ENCODE measurements at regions not wholly inside any gene's neighbourhood (a gene's known extent, or its start where the extent isn't known, plus 50 kb on each side); places are given as distances from the start of the nearest gene placed in this dataset.

DNA sequence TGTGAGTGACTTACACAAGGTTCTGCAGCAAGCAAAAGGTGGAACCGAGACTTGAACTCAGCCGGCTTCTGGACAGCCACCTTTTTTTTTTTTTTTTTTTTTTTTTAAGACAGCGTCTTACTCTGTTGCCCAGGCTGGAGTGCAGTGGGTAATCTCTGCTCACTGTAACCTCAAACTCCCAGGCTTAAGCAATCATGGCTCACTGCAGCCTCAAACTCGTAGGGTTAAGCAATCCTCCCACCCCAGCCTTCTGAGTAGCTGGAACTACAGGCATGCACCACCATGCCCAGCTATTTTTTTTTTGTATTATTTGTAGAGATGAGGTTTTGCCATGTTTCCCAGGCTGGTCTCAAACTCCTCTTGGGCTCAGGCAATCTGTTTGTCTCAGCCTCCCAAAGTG, 55.2 kb upstream of the GOT2 start:
- Histone ChIP-seq H3K27me3 (ENCODE audit: insufficient read depth) (no peaks in the 10 kb centered on the region), H2AFZ (ENCODE audit: low read depth) (no peak overlapping the region), H4K20me1 (ENCODE audit: insufficient read depth) (no peaks in the 10 kb centered on the region), H3F3A (replicated peaks; ENCODE audit: insufficient read depth) (no peaks in the 10 kb centered on the region), H3K36me3 (replicated peaks in 1 of 2; ENCODE audit: control insufficient read depth in 1 of 2, insufficient read depth in 2 of 2, low read length in 1 of 2) (no peaks in the 10 kb centered on the region), H3K4me1 (ENCODE audit: control insufficient read depth in 1 of 2, insufficient read depth in 2 of 2, low read depth in 1 of 2, low read length in 1 of 2) (no peaks in the 10 kb centered on the region), H3K9me3 (no peaks in the 10 kb centered on the region), H3K4me3 (ENCODE audit: low read depth in 2 of 2, low read length in 1 of 2) (no peak overlapping the region), H3K9me2 (no peaks in the 10 kb centered on the region), H3K79me2 (ENCODE audit: insufficient read depth) (no peaks in the 10 kb centered on the region), H3K4me2 (no peak overlapping the region), H3K9ac (no peak overlapping the region), H3K27ac (ENCODE audit: low read depth in 2 of 2, low read length in 1 of 2) (no peak overlapping the region)
- DNase-seq, result no peak
- ChIA-PET POLR2A (no interaction called here), CTCF (interaction anchor here (1.9 kb wide), 1 partner anchor 25 kb away, joined by 5 read pairs; no protein-coding TSS in a partner anchor)
- TF ChIP-seq, protein P1, sequence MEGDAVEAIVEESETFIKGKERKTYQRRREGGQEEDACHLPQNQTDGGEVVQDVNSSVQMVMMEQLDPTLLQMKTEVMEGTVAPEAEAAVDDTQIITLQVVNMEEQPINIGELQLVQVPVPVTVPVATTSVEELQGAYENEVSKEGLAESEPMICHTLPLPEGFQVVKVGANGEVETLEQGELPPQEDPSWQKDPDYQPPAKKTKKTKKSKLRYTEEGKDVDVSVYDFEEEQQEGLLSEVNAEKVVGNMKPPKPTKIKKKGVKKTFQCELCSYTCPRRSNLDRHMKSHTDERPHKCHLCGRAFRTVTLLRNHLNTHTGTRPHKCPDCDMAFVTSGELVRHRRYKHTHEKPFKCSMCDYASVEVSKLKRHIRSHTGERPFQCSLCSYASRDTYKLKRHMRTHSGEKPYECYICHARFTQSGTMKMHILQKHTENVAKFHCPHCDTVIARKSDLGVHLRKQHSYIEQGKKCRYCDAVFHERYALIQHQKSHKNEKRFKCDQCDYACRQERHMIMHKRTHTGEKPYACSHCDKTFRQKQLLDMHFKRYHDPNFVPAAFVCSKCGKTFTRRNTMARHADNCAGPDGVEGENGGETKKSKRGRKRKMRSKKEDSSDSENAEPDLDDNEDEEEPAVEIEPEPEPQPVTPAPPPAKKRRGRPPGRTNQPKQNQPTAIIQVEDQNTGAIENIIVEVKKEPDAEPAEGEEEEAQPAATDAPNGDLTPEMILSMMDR (IDR thresholded peaks at IDR 0.05), result no peak
- TF ChIP-seq JUND (IDR thresholded peaks at IDR 0.05), result no peak
- TF ChIP-seq YY1 (IDR thresholded peaks at IDR 0.05; ENCODE audit: low read depth), result no peak
- no peak for TF ChIP-seq NFIC (IDR thresholded peaks at IDR 0.05; ENCODE audit: borderline replicate concordance)
- no peak for TF ChIP-seq RFX5 (IDR thresholded peaks at IDR 0.05; ENCODE audit: low read length)
- TF ChIP-seq, protein P2, sequence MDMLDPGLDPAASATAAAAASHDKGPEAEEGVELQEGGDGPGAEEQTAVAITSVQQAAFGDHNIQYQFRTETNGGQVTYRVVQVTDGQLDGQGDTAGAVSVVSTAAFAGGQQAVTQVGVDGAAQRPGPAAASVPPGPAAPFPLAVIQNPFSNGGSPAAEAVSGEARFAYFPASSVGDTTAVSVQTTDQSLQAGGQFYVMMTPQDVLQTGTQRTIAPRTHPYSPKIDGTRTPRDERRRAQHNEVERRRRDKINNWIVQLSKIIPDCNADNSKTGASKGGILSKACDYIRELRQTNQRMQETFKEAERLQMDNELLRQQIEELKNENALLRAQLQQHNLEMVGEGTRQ (IDR thresholded peaks at IDR 0.05; ENCODE audit: borderline replicate concordance, low read depth, low read length), result no peak
- no peak for TF ChIP-seq FOSL2 (IDR thresholded peaks at IDR 0.05; ENCODE audit: borderline replicate concordance, low read depth)
- TF ChIP-seq CHD2 (IDR thresholded peaks at IDR 0.05; ENCODE audit: low read length, partially characterized antibody), result no peak
- TF ChIP-seq EZH2phosphoT487 (IDR thresholded peaks at IDR 0.05; ENCODE audit: borderline replicate concordance, low read depth), result no peak
- 34% methylated on average over 4 of the region's 4 CpGs for WGBS (ENCODE audit: low lambda C conversion rate)

Small RNA genes in the stretch of these regions (small RNA-seq; reads per million reads assigned to genes)
- gene AC018554.2 (0 reads per million in 7 experiments), gene AC092121.1 (0 to 3.1 (median 0) reads per million in 7 experiments), gene RF00017 (0 reads per million in 7 experiments), gene RNU4-58P (0 to 0.20 (median 0) reads per million in 7 experiments), gene RPS27P27 (0 reads per million in 7 experiments)

Data from SK-N-SH (cell line).